ENCODE measurements at regions not wholly inside any gene's neighbourhood (a gene's known extent, or its start where the extent isn't known, plus 50 kb on each side); places are given as distances from the start of the nearest gene placed in this dataset.

GRCh38 chr16:29111421-29111820, 126.6 kb downstream of the LAT start:
- TF ChIP-seq, protein P1, sequence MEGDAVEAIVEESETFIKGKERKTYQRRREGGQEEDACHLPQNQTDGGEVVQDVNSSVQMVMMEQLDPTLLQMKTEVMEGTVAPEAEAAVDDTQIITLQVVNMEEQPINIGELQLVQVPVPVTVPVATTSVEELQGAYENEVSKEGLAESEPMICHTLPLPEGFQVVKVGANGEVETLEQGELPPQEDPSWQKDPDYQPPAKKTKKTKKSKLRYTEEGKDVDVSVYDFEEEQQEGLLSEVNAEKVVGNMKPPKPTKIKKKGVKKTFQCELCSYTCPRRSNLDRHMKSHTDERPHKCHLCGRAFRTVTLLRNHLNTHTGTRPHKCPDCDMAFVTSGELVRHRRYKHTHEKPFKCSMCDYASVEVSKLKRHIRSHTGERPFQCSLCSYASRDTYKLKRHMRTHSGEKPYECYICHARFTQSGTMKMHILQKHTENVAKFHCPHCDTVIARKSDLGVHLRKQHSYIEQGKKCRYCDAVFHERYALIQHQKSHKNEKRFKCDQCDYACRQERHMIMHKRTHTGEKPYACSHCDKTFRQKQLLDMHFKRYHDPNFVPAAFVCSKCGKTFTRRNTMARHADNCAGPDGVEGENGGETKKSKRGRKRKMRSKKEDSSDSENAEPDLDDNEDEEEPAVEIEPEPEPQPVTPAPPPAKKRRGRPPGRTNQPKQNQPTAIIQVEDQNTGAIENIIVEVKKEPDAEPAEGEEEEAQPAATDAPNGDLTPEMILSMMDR (IDR thresholded peaks at IDR 0.05), result no peak
- TF ChIP-seq POLR2A (IDR thresholded peaks at IDR 0.05), result no peak

All from body of pancreas (tissue), 4 donors.